PC-3 (cell line): ENCODE measurements at regions not wholly inside any gene's neighbourhood (a gene's known extent, or its start where the extent isn't known, plus 50 kb on each side); places are given as distances from the start of the nearest gene placed in this dataset.

Source experiments
- ATAC-seq: fragments of 200-7000 bp; cut with Tn5 transposase; 2 replicates; pipeline ENCODE4 v1.9.1; 2020; ENCODE audit warnings: mild to moderate bottlenecking, moderate library complexity
- BruUV-seq: library from RNA; stranded (reverse); fragments of 400-500 nt; replicated peaks from 2 replicates; lab custom pipeline; 2021; lab: Mats Ljungman, UMichigan
- CTCF ChIA-PET: fragments of 300-600 bp; sonication (Branson Sonifier 250); formaldehyde crosslinking; loops from one replicate; lab custom pipeline; 2022; ENCODE audit warnings: antibody characterized with exemption; lab: Charles Lee
- POLR2A ChIA-PET: fragments of 300-600 bp; sonication (Branson Sonifier 250); formaldehyde crosslinking; loops from one replicate; lab custom pipeline; 2022; ENCODE audit warnings: antibody characterized with exemption; ENCODE audit not compliant: unreplicated experiment; lab: Charles Lee
- DNase-seq: peaks from one replicate; pipeline ENCODE4 v3.0.0-alpha.2; 2015
- H2AFZ ChIP-seq: fragments of 300-600 bp; sonication (generic); 2 replicates; pipeline ENCODE4 v1.6.0; 2016; ENCODE audit warnings: antibody characterized with exemption, low read length
- H3F3A ChIP-seq: fragments of 300-600 bp; sonication (generic); one replicate; pipeline ENCODE4 v1.6.0; 2017; ENCODE audit warnings: antibody characterized with exemption, low read length, control low read depth, mild to moderate bottlenecking; ENCODE audit not compliant: unreplicated experiment
- H3K27ac ChIP-seq: fragments of 300-600 bp; sonication (generic); 2 replicates; pipeline ENCODE4 v1.5.1; 2016; ENCODE audit warnings: mild to moderate bottlenecking, low read length
- H3K27me3 ChIP-seq: fragments of 300-600 bp; sonication (generic); 2 replicates; pipeline ENCODE4 v1.6.1; 2016; ENCODE audit warnings: low read length, mixed read lengths
- H3K36me3 ChIP-seq: fragments of 300-600 bp; sonication (generic); 2 replicates; pipeline ENCODE4 v1.6.1; 2016; ENCODE audit warnings: low read depth, mixed run types, low read length, mixed read lengths
- H3K4me1 ChIP-seq: fragments of 300-600 bp; sonication (generic); 2 replicates; pipeline ENCODE4 v1.5.1; 2016; ENCODE audit warnings: low read length; ENCODE audit not compliant: insufficient read depth
- H3K4me2 ChIP-seq: fragments of 300-600 bp; sonication (generic); 2 replicates; pipeline ENCODE4 v1.6.0; 2016; ENCODE audit warnings: low read length
- H3K4me3 ChIP-seq: fragments of 300-600 bp; sonication (generic); 2 replicates; pipeline ENCODE4 v1.5.1; 2016; ENCODE audit warnings: mild to moderate bottlenecking, low read length, mixed read lengths
- H3K79me2 ChIP-seq: fragments of 300-600 bp; sonication (generic); 2 replicates; pipeline ENCODE4 v1.6.1; 2017; ENCODE audit warnings: low read length, mixed read lengths
- H3K9ac ChIP-seq: fragments of 300-600 bp; sonication (generic); 2 replicates; pipeline ENCODE4 v1.6.0; 2016; ENCODE audit warnings: mild to moderate bottlenecking, low read length
- H3K9me2 ChIP-seq: fragments of 300-600 bp; sonication (generic); replicated peaks from 2 replicates; pipeline ENCODE4 v1.6.1; 2016; ENCODE audit warnings: mixed run types, low read length, mixed read lengths
- H3K9me3 ChIP-seq: fragments of 300-600 bp; sonication (generic); 2 replicates; pipeline ENCODE4 v1.6.1; 2016; ENCODE audit warnings: low read length, mixed read lengths
- H4K20me1 ChIP-seq: fragments of 300-600 bp; sonication (generic); 2 replicates; pipeline ENCODE4 v1.6.1; 2016; ENCODE audit warnings: low read length, mixed read lengths
- EZH2 ChIP-seq: fragments of 300-600 bp; sonication (generic); IDR thresholded peaks from one replicate; pipeline ENCODE4 v1.6.1; 2017; ENCODE audit warnings: antibody characterized with exemption, mild to moderate bottlenecking, low read length; ENCODE audit not compliant: unreplicated experiment
- EZH2phosphoT487 ChIP-seq: fragments of 300-600 bp; sonication (generic); IDR thresholded peaks from 2 replicates; pipeline ENCODE4 v1.6.1; 2018; ENCODE audit warnings: mild to moderate bottlenecking, antibody characterized with exemption, low read length, borderline replicate concordance
- intact Hi-C: fragments of 100-400 bp; cut with micrococcal nuclease; formaldehyde crosslinking; loops from 2 replicates; pipeline ENCODE4 v1.9.0; 2023
- TF ChIP-seq, protein P1 (sequence below): fragments of 300-600 bp; sonication (generic); conservative IDR thresholded peaks from 2 replicates; pipeline ENCODE4 v1.5.1; 2017; ENCODE audit warnings: antibody characterized with exemption, low read depth, mild to moderate bottlenecking, low read length

DNA sequence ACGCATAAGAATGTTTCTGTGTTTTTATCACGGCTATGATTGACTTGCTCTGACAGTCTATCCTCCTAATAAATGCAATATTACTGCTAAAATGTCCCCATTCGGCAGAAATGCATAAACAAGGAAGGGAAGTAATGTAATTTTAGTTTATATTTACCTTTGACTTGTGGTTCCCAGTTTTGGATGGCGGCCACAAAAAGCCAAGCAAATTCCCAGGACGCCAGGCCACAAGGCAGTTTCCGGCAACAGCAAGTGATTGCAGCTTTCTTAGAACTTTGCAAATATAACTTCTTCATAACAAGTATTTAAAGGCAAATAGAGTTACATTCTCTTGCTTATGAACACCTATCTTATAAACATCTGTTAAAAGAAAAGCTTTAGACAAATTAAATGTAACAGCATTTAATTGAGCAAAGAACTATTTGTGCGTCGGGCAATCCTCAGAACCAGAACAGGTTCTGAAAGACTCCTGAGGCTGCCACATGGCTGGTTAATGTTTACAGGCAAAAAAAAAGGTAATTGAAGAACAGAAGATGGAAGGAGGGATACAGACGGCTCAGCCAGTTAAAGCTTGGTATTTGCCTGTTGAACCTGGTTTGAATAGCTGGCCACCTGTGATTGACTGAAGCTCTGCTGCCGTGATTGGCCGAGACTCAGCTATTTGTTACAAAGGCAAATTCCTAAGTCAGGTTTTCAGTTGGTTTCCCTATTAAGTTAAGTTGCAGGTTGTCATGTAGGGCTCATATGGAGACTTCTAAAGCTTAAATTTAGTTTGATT, 80.8 kb downstream of the C21orf91 start:
- Histone ChIP-seq H3K4me2 (peak overlapping the region; percentile 19; the same call in 1 of the 2 replicates), H2AFZ (no peak overlapping the region), H3K9me2 (no peaks in the 10 kb centered on the region), H3K4me3 (no peak overlapping the region), H3K36me3 (no peaks in the 10 kb centered on the region), H3F3A (no peaks in the 10 kb centered on the region), H3K4me1 (peaks cover 24% of the 10 kb centered on the region), H3K27ac (no peak overlapping the region), H3K27me3 (no peaks in the 10 kb centered on the region), H3K9me3 (no peaks in the 10 kb centered on the region), H3K9ac (no peak overlapping the region), H3K79me2 (no peaks in the 10 kb centered on the region), H4K20me1 (no peaks in the 10 kb centered on the region)
- no peak for ATAC-seq
- DNase-seq, result peak; percentile 50
- ChIA-PET POLR2A (no interaction called here), CTCF (interaction anchor here (0.7 kb wide), 1 partner anchor 812 kb away, joined by 3 read pairs; no protein-coding TSS in a partner anchor)
- intact Hi-C loops, result no loop called here
- no TSS peak for BruUV-seq
- TF ChIP-seq, protein P1, sequence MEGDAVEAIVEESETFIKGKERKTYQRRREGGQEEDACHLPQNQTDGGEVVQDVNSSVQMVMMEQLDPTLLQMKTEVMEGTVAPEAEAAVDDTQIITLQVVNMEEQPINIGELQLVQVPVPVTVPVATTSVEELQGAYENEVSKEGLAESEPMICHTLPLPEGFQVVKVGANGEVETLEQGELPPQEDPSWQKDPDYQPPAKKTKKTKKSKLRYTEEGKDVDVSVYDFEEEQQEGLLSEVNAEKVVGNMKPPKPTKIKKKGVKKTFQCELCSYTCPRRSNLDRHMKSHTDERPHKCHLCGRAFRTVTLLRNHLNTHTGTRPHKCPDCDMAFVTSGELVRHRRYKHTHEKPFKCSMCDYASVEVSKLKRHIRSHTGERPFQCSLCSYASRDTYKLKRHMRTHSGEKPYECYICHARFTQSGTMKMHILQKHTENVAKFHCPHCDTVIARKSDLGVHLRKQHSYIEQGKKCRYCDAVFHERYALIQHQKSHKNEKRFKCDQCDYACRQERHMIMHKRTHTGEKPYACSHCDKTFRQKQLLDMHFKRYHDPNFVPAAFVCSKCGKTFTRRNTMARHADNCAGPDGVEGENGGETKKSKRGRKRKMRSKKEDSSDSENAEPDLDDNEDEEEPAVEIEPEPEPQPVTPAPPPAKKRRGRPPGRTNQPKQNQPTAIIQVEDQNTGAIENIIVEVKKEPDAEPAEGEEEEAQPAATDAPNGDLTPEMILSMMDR, result no peak
- TF ChIP-seq EZH2 (no peak), EZH2phosphoT487 (no peak)

DNA sequence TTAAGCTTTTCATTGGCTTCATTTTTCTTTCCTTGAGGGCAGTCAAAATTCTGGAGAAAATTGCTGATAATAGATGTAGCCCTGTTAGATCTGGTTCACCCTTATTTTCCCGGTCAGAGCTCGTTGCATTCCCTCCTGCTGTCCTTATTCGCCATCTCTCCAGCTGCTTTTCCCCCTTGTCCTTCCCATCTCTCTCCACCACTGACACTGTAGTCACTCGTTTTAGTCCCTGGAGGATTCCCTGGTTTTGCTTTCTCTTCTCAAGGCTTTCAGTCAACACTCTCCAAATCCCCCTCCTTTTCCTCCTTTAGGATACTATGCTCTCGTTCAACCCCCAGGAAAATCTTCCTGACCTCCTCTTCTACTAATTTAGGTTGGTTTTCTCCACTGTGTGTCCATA, 83.1 kb downstream of the C21orf91 start:
- Histone ChIP-seq H3K27ac (no peak overlapping the region), H3K9me2 (no peaks in the 10 kb centered on the region), H3K4me2 (no peak overlapping the region), H3K36me3 (no peaks in the 10 kb centered on the region), H3K9ac (no peak overlapping the region), H3K79me2 (no peaks in the 10 kb centered on the region), H3K4me1 (peaks cover 11% of the 10 kb centered on the region), H4K20me1 (no peaks in the 10 kb centered on the region), H2AFZ (0 out of 2 replicates have a peak overlapping the region, but pooled peaks have one; percentile 9), H3K27me3 (no peaks in the 10 kb centered on the region), H3F3A (no peaks in the 10 kb centered on the region), H3K9me3 (no peaks in the 10 kb centered on the region), H3K4me3 (no peak overlapping the region)
- ChIA-PET CTCF (no interaction called here), POLR2A (no interaction called here)
- no peak for ATAC-seq
- TF ChIP-seq EZH2phosphoT487 (no peak), EZH2 (no peak)
- TF ChIP-seq, protein P1, result no peak
- intact Hi-C loops, result no loop called here
- DNase-seq, result no peak
- BruUV-seq, result no TSS peak

DNA sequence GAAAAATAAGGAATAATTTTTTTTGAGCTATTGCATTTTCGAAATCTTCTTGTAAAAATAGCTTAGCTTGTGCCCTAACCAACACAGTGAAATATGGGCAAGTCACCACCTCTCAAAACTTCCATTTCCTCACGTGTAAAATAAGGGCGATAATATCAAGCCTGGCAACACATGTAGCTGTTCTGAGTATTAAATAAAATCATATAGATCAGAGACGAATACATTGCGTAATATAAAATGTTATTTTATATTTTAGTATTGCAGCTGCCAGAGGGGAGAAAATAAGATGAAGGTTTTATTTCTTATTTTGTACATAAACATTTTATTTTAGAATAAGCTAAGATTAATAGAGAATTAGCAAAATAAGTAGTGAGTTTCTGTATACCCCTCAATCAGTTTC, 85.9 kb downstream of the C21orf91 start:
- no TSS peak for BruUV-seq
- POLR2A ChIA-PET, result no interaction called here
- intact Hi-C loops, result no loop called here
- Histone ChIP-seq H3F3A (no peaks in the 10 kb centered on the region), H3K79me2 (no peaks in the 10 kb centered on the region), H3K9me2 (no peaks in the 10 kb centered on the region), H3K4me3 (no peak overlapping the region), H4K20me1 (no peaks in the 10 kb centered on the region), H3K4me2 (no peak overlapping the region), H3K9ac (no peak overlapping the region), H3K9me3 (no peaks in the 10 kb centered on the region), H3K27me3 (no peaks in the 10 kb centered on the region), H3K4me1 (peaks cover 7% of the 10 kb centered on the region), H3K36me3 (no peaks in the 10 kb centered on the region), H2AFZ (no peak overlapping the region), H3K27ac (no peak overlapping the region)
- CTCF ChIA-PET, result no interaction called here
- ATAC-seq (no peak), DNase-seq (no peak)
- TF ChIP-seq, protein P1, result no peak
- TF ChIP-seq EZH2phosphoT487 (no peak), EZH2 (no peak)
